AG10803 (cell line): ENCODE measurements at regions not wholly inside any gene's neighbourhood (a gene's known extent, or its start where the extent isn't known, plus 50 kb on each side); places are given as distances from the start of the nearest gene placed in this dataset.
A peak's percentile ranks its signal among the peaks of the same experiment; 100 is the strongest.

ENCODE experiments used
- DNase-seq: peaks from one replicate; pipeline ENCODE4 v3.0.0; 2010; ENCODE audit warnings: low read depth
- H3K4me3 ChIP-seq: 2 replicates; pipeline ENCODE4 v1.5.1; 2011; ENCODE audit warnings: mild to moderate bottlenecking, low read length, control low read depth
- CTCF ChIP-seq: conservative IDR thresholded peaks from 2 replicates; pipeline ENCODE4 v1.5.1; 2011; ENCODE audit warnings: mild to moderate bottlenecking, low read length, control low read depth, inconsistent platforms

DNA sequence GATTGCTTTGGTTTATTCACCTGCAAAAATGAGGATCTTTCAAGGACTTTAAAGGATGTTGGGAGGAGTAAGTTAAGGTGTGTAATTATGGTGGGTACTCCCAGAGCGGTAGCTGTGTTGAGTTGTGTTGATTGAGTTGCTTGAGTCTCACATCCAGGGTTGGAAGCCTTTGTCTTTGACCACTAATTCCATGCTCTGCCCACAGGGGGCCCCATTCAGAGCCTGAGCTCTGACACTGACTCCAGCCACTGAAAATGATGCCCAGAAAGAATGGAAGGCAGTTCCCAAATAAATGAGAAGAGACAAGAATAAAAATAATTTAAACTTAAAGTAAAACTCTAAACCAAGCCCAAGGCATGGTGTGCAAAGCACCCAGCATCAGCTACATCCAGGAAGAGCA is 237.4 kb upstream of the PWP1 start:
- no peak for DNase-seq
- peak; percentile 53 for TF ChIP-seq CTCF
- H3K4me3 ChIP-seq, result no peak overlapping the region

DNA sequence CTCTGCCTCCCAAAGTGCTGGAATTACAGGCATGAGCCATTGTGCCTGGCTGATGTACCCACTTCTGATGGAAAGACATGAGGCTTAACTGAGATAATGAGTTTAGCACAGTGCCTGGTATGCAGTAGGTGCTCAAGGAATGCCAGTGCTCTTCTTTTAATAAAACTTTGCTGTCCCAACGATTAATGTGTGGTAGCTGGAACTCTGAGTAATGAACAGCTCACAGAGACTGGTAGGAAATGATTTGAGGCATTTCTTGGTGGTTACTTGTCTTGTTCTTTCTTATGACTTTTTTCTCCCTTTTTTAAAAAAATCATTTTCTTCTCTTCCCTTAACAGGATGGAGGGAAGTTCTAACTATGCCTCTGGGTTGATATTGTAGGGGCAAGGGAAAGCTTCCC is 235.7 kb upstream of the PWP1 start:
- no peak for TF ChIP-seq CTCF
- peak; percentile 17 for DNase-seq
- no peak overlapping the region for H3K4me3 ChIP-seq

DNA sequence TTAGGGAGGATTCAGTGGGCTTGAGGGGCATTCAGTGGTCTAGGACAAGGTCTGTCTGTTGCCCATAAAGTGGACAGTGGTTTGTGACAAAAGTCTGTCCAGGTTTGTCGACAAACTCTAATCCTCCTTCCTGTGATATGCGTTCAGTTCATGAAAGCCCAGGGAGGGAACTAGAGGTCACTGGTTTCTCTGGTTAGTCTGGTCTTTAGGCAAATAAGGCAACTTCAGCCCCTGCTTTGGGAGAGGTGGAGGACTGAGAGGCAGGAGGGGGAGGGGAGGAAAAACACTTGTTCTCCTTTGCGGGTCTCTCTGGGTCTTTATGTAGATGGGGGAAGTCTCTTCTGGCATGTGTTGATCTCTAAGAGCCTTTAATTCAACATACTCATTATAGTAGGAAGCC is 235.1 kb upstream of the PWP1 start:
- no peak overlapping the region for H3K4me3 ChIP-seq
- no peak for DNase-seq
- TF ChIP-seq CTCF, result no peak

DNA sequence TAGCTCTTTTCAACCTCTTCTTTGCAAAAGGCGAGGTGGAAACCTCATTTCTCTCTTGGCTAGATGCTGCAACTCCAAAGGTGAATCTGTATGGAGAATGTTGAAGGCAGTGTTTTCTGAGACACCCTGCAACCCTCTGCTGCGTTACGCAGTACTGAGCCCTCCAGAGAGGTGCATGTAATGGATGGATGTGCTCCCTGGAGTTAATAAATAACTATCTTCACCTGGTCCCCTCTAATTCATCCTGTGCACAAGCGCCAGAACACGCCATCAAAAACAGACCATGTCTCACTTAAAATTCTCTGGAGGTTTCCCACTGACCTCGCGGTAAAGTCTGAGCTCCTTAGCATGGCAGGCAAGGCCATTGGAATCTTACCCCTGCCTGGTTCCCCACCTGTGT is 234.4 kb upstream of the PWP1 start:
- H3K4me3 ChIP-seq, result no peak overlapping the region
- no peak for TF ChIP-seq CTCF
- no peak for DNase-seq

- DNase-seq, result no peak
- H3K4me3 ChIP-seq, result no peak overlapping the region
- no peak for TF ChIP-seq CTCF
Measured at GRCh38 chr12:107454109-107454830, 231.3 kb upstream of the PWP1 start.

DNA sequence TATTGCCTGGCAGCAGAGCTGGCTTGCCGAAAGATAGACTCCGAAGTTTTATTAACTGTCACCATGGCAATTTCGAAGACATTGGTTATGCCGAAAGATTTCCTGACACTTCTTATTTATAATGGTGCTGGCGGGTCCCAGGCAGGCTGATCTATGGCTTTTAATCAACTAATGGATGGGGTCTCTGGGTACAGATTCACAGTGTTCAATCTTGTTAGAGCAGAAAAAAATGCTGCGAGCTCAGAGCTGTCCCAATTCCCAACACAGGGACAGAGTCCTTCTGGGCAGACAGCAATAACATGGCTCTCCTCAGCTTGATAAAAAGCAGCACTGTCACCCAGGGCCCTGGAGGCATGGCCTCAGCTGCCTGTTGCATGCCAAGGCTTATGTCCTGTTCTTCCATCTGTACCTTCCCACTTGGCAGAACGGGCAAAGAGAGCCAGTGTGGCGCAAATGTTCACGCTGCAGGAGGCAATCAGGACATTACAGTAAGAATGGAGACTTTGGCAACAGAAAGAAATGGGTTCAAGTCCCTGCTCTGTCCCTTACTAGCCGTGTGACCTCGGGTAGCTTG is 228.2 kb upstream of the PWP1 start:
- no peak for DNase-seq
- no peak overlapping the region for H3K4me3 ChIP-seq
- no peak for TF ChIP-seq CTCF

DNA sequence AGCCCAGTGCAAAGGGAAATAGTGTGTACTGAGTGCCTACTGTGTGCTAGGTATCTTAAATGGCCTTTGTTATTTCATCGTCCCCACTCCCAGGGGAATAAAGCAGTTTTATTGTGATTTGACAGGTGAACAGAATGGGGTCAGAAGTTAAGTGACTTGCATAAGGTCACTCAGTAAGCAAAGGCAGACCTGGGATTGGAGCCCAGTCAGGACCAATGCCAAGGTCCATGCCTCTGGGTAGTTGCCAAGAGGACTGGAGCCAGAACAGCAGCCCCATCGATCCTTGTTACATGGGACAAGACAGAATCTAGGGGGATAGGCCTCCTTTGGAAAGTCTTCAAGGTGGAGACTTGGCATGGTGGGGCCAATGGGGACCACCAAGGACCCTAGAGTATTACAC is 227.4 kb upstream of the PWP1 start:
- DNase-seq, result no peak
- no peak overlapping the region for H3K4me3 ChIP-seq
- TF ChIP-seq CTCF, result no peak
